HUDEP-2 (cell line): ENCODE measurements at regions not wholly inside any gene's neighbourhood (a gene's known extent, or its start where the extent isn't known, plus 50 kb on each side); places are given as distances from the start of the nearest gene placed in this dataset.

Source experiments
- DNase-seq, 76 experiments: peaks; one replicate each; lab custom pipeline; 2025; ENCODE audit not compliant: unreplicated experiment in 76 of 76; lab: John Stamatoyannopoulos, UW

DNA sequence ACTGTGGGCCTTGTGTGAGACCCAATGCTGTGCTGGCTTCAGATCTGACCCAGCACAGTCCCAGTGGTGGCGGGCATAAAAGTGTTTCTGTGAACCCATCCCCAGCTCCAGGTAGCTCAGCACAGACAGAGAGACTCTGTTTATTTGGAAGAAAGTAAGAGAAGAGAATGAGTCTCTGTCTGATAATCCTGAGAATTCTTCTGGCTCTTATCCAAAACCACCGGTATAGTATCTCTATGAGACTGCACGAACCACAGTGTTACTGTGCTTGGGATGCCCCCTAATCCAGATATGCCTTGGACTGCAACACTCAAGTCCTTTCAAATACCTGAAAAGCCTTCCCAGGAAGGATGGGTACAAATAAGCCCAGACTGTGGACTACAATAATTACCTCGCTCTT is 1660.8 kb upstream of the ACO1 start:
- no peak for DNase-seq

DNA sequence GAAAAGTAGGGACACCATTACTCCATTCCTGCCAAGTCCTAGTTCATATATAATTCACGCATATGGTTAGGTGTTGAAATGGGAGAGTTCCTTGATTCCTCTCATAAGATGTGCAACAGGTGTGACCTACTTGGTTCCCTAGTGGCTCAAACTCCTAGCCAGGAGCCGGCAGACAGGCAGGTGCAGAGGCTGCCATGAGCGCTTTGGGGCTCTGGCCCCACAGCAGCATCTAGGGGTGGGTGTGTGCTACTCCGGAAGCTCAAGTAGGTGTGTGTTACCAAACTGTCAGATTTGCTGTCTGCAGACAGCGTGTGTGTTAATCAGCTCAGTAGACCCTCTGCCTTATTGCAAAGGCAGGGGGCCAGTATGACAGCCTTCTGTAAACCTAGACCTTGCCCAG is 1652.4 kb upstream of the ACO1 start:
- DNase-seq = no peak

DNA sequence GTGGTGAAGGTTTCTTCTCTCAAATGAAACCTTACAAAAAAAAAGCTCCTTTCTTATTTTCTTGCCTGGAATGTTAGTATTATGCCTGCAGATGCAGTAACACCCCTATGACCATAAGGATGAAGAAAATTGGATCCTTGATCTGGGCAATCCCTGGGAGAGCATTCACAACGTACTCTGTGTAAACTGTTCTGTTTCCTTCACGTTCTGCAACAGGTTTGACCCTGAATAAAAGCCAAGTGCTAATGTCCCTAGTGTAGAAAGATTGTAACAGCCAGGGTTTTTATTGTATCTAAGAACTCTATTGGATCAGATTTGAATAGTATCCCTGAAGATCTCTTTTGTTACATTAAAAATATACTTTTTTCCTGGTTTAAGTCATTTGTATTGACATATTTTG is 1639.6 kb upstream of the ACO1 start:
- DNase-seq = no peak

DNA sequence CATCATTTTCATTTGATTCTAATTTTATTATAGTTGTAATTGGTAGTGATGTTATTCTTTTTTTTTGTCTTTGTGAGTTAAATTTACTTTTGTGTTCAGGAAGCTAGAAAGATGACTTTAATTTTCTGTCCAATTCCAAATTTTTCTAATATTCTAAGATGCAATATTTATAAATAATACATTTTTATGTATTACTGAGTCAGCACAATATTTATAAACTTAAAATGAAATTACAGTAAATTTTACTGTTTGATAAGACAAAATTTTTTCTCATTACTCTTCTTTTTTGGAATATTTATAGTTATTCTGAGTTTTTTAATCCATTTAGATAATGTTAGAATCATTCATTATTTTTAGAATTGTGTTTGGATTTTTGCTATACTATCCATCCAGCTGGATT is 1637.9 kb upstream of the ACO1 start:
- no peak for DNase-seq

DNA sequence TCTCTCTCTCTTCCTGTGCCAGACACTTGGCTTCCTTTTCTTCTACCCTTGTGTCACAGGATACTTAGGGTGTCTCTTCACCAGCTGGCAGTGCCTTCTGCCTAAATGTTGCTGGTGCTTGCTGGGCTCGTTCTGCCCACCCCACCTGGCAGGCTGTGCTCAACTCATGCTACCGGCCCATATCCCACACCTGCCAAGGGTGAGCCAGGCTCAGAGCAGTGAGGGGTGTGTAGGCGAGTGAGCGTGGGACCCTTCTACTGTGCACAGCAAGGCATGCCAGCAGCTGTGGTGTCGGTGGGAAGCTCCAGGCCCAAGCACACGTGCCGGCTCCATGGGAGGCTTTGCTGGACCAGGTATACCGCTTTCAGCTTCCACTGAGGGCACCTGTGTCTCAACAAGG is 1626.7 kb upstream of the ACO1 start:
- DNase-seq = no peak

DNA sequence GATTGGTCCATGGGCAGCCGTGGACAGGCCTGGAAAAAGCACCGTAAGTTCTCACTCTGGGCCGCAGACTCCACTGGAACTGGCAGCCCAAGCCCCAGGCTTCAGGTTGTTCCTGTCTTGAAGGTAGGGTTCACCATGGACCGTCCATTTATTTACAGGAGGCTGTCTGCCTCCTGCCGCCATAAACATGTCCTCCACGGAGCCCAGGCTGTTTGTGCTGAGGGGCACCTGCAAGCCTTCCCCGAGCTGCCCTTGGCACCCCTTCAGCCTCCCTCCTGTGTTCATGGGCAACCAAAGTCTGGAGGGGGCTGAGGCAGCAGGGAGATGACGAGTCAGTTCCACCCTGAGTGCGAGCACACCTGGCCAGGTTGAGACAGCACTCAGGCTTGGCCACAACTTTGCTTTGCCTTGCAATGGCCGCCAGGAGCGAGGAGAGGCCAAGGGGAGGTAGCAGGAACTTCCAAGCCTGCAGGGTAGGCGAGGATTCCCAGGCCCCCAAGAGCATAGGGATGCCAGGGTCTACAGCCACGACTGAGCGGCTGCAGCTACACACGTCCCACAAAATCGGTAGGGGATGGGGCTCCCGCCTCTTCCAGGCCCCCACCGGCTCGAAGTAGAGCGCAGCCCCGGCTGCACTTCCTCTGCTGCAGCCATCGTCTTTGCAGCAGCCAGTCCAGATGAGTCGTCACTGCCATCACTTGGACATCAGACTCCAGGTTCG is 1625.6 kb upstream of the ACO1 start:
- no peak for DNase-seq

DNA sequence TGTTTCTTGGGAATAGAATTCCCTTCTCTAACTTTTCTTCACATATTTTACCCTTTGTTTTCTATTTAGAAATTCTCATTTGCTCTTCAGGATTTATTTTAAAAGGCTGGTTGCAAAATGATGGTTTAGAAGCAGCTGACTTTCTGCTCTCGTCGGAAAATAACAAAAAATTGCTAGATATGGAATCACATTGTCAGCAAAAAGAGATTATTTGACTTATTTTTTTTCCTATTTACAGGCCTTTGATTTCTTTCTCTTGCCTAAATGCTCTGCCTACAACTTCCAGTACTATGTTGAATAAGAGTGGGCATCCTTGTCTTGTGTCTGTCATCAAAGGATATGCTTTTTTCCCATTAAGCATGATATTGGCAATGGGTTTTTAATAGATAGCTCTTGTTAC is 1619.1 kb upstream of the ACO1 start:
- no peak for DNase-seq

DNA sequence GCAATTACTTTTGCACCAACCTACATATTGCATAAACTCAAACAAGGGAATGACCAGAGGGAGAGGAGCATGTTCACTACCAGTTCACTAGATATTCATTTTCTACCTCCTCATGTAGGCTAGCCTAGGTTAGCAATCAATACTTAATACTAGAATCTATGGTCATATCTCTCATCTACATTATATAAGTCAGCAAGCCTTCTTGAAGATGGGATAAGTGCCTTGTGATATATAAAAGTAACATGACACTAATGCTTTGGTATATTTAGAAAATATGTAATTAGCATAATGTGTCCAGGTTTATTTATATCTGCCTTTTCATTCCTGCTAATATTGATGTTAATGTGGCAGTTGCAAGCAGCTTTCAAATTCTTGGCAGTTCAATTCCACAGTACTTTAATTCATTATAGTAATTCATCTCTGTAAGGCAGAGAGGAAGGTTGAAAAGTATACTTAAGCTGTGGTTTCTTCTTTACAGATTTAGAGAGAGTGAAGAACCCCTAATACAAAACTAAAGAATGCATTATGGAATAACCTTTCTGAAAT is 1613.2 kb upstream of the ACO1 start:
- DNase-seq = no peak

DNA sequence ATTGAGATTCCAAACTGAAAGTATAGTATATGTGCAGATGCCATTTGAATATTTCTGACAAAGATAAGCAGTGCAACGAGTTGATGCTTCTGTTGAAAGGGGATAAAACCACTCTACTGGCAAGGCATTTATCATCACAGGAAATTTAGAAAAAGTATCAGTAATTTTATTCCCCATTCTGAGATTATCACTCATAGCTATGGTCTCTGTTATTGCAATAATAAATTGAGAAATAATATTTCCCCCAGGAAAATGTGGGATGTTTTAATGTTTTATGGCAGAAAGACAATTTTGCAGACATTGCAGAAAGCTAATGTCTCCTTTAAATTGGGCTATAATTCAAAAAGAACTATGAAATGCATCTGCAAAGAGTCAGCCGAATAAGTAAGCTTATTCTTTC is 1612.7 kb upstream of the ACO1 start:
- no peak for DNase-seq

DNA sequence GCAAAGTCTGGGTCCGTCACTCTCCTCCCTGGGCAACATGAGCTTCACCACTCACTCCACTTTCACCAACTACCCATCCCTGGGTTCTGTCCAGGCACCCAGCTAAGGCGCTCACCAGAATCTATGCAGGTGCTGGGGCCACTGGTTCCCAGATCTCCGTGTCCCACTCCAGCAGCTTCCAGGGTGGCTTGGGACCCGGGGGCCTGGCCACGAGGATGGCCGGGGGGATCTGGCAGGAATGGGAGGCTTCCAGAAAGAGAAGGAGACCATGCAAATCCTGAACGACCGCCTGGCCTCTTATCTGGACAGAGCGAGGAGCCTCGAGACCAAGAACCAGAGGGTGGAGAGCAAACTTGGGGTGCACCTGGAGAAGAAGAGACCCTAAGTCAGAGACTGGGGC is 1611.0 kb upstream of the ACO1 start:
- DNase-seq = no peak

DNA sequence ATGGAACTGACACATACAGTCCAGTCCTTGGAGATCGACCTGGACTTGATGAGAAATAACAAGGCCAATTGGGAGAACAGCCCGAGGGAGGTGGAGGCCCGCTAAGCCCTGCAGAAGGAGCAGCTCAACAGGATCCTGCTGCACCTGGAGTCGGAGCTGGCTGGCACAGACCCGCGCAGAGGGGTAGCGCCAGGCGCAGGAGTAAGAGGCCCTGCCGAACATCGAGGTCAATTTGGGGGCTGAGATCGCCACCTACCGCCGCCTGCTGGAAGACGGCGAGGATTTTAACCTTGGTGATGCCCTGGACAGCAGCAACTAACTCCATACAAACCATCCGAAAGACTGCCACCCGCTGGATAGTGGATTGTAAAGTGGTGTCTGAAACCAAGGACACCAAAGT is 1610.1 kb upstream of the ACO1 start:
- peak in 19 of 76 experiments; percentile 0 to 45 (median 3) for DNase-seq

DNA sequence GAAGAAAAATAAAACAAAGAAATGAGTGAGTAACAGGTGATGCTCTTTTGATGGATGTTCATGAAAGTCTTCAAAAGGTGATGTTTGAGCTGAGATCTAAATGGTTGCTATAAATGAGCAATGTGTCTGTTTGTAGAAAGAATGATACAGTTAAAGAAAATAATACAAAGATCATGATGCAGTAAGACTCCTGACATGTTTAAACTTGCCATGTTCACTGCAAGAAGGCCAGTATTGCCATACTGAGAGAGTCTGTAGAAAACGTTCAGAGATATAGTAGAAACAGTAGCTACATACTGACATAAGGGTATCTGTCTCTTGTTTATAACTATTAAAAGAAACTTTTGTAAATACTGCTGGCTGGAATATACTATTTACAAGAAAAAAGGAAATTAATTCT is 1609.2 kb upstream of the ACO1 start:
- no peak for DNase-seq

DNA sequence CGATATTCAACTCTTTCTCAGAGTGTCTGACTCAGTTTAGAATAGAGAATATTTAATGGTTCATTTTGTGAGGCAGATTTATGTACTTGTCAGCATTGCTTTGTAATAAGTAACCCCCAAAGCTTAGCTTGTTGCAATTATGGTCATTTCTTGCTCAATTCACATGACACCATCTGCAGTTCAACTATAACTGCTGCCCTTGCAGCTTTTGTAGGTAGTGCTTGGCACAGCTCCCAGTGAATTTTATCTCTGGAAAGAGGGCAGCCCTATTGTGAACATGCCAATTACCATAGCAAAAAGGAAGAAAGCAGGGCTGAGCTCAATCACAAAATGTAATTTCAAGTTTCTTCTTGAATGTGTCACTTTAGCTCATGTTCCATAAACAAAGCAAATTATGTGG is 1587.7 kb upstream of the ACO1 start:
- DNase-seq = peak in 3 of 76 experiments; percentile 0 to 20 (median 15)

DNA sequence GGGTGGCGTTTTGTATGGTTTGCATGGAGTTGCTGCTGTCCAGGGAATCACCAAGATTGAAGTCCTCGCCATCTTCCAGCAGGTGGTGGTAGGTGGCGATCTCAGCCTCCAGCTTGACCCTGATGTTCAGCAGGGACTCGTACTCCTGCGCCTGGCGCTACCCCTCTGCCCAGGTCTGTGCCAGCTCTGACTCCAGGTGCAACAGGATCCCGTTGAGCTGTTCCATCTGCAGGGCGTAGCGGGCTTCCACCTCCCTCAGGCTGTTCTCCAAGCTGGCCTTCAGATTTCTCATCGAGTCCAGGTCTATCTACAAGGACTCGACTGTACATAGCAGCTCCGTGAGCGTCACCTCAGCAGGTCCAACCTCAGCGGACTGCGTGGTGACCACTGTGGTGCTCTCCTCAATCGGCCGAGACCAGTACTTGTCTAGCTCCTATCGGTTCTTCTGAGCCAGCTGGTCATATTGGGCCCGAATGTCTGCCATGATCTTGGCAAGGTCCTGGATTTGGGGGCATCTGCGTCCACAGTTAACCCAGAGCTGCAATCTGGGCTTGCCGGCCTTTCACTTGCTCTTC is 1584.8 kb upstream of the ACO1 start:
- DNase-seq = no peak

DNA sequence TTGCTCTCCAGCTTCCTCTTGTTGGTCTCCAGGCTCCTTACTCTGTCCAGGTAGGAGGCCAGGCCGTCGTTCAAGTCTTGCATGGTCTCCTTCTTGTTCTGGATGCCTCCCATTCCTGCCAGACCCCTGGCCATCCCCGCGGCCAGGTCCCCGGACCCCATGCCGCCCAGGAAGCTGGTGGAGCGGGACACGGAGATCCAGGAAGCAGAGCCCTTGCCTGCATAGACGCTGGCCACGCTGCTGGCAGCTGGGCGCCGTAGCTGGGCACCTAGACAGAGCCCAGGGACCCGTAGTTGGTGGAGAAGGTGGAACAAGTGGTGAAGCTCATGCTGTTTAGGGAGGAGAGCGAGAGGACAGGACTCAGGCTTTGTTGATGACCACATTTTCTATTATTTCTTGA is 1584.0 kb upstream of the ACO1 start:
- no peak for DNase-seq

DNA sequence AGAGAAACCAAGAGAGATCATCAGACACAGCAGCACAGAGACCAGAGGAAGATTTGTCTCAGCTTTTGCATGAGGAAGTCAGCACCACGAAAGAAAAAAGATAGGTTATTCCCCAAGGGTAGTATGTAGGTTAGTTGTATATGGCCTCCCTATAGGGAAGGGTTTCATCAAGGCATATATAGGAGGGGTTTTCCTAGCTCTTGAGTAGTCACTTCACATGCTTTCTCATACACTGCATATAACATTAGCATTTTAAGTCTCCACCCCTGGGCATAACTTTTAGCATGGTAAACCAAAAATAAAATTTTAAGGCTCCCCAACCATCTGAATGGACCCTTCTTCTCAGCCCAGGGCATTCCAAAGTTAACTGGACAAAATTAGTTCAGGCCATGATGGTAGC is 1571.6 kb upstream of the ACO1 start:
- no peak for DNase-seq

DNA sequence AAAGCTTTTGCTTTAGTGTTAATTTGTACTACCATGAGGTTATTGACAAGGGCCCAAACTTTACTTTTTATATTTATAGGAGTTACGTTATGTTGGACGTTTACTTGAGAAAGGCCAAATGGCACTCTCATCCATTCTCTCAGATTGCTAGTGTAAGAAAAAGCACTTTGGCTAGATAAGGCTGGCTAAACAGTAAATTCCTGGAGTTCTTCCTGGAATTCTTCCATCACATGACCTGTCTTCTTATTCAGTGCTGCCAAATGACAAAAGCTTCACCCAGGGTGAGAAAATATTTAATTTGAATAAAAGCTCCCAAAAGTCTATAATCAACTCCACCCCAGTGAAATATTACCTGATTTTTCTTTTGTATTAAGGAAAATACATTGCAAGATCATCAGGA is 1568.9 kb upstream of the ACO1 start:
- DNase-seq = no peak

DNA sequence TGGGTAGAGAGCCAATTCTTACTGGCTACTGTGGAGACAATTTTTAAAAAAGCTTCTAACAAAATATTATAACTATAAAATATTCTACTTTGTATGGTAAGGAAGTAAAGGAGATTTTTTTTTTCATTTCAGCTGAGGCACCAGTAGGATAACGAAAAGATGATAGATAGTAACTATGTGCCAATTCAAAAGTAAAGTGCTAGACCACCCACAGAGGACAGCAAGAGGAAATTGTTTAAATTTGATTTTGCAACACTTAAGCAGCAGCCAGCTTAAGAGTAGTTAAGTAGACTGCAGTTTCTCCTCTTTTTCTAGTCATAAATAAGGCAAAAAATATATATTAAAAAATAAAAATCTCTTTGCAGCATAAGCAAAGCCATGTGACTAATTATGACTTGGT is 1539.3 kb upstream of the ACO1 start:
- DNase-seq = no peak

DNA sequence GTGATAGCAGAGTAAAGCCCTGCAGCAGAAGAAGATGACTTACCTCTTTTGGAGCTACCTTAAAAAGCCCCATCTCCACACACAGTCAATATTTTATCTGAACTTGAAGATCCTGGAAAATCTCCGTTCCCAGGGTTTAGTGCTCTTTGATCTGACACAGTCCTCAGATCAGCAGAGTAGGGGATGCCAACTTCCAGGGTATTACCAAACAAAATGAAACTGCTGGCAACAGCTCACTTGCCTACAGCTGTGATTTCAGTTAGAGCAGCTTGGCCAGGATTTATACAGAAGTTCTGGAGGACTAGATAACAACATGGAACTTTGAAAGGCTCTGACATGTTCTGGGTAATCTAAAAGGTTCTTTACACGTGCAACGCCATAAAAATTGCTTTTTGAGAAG is 1537.8 kb upstream of the ACO1 start:
- DNase-seq = no peak

DNA sequence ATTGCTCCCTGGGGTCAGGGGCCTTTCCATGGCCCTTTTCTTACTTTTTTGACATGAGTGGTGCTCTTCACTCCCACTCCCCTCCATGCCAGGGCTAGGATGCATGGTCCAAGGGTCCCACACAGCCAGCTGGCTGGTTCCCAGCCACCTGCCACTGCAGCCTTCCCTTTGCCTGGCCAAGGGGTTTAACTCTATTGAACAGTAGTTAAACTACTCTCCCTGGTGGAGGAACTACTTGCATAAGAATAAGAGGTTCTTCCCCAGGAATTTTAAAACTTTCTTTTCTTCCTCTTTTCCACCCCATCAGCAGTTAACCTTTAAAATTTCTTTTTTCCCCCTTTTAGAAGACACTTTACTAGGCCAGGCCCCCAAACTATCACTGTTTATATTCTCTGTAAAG is 1532.8 kb upstream of the ACO1 start:
- no peak for DNase-seq

DNA sequence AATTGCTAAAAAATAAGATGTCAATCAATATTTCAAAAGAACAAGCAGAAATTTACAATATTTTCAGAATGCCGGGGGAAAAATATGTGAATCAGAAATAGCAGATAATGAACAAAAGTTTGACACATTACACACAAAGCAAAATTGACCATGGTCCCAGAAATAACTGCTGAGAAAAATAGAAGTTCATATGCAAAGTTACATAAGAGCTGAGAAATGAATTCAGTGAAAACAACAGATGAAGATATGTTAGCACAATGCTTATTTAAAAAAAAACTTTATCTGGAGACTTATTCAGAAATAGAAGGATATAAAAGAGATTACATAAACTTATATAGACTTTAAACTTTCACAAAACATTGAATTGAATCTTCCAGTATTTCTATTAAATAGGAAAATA is 1483.7 kb upstream of the ACO1 start:
- DNase-seq = no peak

DNA sequence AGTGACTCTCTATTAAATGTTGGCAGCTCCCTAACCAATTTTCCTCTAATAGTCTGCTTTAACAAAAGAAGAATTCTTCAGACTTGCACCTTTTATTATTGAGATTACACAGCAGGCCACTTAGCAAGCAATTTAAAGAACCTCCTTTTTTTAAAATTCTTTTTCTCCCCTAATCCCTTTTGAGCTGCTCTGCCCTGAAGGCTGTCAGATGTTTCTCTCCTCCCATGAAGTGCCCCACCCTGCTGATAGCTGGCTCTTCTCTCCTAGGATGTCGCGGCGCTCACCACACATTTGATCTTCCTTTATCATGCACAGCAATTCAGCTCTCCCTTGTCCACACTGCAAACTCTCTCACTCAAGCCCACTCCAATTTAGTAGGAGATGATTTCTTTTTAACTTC is 1471.1 kb upstream of the ACO1 start:
- no peak for DNase-seq

DNA sequence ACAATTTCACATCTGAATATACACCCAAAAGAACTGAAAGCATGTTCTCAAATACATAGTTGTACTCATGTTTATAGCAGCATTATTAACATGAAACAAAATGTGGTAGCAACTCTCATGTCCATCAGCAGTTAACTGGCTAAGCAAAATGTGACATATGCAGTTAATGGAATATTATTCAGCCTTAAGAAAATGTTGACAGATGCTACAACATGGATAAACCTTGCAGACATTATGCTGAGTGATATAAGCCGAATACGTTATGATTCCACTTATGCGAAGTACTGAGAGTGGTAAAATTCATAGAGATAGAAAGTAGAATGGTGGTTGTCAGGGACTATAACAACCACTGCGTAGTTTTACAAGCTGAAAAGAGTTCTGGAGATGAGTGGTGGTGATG is 1469.0 kb upstream of the ACO1 start:
- DNase-seq = no peak
